ENCODE measurements at regions not wholly inside any gene's neighbourhood (a gene's known extent, or its start where the extent isn't known, plus 50 kb on each side); places are given as distances from the start of the nearest gene placed in this dataset.

DNA sequence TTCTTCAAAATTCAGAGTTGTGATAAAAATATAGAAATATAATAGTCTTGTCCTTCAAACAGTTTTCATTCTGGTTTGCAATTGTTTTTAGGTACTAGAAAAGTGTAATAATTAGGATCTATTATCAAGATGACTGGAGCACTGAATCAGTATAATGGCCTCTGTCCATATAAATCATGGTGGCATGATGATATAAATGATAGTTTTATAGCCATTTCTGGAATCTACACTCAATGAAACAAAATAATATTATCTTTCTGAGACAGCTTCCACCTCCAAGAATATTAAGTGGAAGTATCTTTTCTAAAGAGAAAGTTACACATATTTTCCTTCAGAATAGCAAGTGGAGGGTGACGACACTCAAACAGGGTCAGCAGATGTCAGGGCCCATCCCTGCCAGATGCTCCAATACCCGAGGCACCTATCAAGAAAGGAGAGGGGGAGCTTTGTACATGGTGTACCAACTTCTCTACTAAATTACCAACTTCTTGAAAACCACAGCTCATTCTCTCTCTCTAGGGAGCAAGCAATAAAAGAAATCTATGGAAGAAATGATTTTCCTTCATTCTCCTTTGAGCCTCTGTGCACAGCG lies 882.7 kb upstream of the CHAC2 start:
- TF ChIP-seq POLR2A (IDR thresholded peaks at IDR 0.05) = no peak
- no peak for TF ChIP-seq CTCF (IDR thresholded peaks at IDR 0.05)

All from right lobe of liver (tissue), 4 donors.